ENCODE measurements at regions not wholly inside any gene's neighbourhood (a gene's known extent, or its start where the extent isn't known, plus 50 kb on each side); places are given as distances from the start of the nearest gene placed in this dataset.

DNA sequence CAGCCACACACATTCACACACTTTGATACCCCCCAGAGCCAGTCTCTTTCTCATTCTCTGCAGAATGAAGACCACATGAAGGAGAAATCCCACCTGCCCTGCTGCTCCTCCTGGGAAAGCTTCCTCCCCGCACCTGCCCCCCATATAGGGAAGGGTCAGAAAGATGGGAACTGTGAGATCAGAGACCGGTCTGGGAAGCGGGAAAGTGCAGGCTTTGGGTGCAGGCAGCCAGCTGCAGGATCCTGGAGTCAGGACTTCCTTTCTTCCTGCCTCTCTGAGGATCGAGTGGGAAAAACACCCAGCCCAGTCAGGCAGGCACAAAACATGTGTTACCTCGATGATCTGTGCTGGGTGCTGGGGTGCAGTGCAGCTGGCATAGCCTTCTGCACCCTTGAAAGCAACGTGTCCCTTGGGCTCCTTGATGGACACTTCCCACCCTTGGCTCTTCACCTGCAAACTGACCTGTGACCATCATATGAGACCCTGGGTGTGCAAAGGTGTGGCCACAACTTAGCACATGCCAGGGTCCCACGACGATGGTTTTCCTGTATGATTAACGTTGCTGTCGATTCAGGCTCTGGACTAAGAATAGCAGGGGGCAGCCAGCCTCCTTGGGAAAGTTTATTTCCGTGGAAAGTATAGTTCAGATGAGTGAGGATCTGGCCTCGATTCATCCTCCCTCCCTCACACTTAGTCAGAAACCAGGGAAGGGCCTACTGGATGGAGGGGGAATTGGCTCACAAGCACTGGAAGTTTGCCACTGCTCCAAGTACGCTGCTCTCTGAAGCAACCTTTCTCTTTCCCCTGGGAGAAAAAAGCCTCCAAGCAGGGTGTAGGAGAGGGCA is 105.4 kb upstream of the MED13L start:
- no peak for DNase-seq

DNA sequence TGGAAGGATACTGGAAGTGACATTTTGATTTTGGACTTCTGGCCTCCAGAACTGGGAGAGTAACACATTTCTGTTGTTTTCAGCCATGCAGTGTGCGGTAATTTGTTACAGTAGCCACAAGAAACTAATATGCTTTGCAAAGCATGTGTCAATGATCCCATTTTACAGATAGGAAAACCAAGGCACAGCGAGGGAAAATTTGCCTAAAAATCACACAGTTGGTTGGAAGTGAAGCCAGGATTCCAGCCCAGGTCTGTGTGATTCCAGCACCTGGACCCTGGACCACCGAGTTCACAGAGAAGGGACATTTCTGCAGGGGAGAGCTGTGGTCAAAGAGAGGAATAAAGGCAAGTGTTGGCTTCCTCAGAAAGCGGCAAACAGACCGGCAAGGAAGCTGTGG is 106.7 kb upstream of the MED13L start:
- DNase-seq = no peak

DNA sequence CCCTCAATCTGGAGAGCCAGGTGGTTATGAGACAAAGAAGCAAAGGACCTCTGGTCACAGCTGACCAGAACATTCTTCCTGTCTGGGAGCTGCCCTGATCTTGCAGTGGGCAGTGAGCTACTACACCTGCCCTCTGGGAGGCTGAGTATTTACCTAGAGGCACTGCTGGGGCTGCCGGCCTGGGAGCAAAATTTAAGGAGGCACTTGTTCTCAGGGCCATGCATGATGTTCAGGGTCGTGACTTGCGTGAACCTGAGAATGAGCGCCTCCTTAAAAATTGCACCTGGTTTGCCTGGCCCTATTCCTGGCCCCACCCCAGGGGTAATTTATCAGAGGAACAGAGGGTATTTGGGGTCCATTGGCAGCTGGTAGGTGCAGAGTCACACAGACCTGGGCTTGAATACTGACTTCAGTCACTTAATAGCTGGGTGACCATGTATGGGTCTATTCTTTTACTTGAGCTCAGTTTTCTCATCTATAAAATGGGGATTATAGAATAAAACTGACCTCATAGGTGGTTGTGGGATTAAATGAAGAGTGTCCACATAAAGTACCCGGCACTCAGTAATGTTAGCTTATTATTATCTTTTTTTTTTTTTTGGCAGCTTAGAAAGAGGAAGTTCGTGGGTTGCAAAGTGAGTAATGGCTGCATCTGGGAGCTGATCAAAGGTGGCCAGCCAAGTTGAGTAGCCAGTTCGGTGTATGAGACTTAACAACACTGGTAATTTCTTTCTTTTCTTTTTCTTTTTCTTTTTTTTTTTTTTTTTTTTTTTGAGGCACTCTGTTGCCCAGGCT is 107.4 kb upstream of the MED13L start:
- DNase-seq = no peak

DNA sequence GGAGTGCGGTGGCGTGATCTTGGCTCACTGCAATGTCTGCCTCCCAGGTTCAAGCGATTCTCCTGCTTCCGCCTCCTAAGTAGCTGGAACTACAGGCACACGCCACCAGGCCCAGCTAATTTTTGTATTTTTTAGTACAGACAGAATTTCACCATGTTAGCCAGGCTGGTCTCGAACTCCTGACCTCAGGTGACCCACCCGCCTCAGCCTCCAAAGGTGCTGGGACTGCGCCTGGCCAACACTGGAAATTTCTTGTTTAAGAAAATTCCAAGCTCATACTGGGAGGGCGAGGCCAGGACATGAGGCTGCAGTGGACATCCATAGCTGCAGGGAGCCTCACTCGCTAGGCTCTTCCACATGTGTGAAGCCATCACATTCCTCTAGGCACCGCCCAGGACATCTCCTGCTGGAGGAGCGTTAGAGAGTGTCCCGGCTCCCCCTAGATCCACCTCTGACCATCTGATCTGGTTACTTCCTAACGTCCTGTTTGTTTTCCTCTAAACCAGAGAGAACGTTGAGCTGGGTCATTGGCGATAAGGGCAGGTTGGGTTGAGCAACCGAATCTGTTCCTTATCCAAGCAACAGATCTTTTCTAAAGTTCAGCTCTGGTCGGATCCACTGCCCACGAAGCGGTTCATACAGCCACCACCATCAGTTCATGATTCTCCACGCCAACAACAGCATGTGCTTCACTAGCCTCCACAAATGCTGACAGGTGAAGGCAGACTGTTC is 108.2 kb upstream of the MED13L start:
- DNase-seq = no peak

DNA sequence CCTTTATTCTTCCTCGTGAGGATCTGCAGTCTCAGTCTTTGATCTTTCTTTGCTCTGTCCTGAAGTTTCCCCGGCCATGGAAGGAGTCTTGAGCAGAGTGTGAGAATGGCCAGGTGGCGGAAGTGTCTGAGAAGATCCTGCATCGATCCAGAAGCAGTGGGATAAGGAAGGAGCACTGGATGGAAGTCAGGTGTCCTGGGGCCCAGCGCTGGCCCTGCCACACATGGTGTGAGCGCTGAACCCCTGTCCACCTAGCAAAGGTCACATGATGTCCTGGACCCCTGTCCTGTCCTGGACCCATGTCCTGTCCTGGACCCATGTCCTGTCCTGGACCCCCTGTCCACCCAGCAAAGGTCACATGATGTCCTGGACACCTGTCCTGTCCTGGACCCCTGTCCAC is 111.8 kb upstream of the MED13L start:
- no peak for DNase-seq

DNA sequence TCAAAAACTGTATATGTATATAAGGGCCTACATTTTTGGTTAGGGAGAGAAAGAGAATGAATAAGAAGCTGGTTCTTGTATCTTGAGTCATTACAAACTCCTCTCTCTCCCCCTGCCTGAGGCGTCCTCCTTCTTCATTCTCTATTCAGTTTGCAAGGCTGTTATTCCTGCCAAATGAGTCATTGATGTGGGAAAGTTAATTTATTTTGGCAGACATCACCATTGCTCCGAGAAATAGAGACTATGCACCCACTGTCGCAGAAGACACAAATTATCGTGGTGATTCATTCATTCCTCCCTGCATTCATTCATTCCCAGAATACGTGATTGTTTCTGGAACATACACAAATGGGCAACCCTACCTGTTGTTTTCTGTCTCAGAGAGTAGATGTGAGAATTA is 112.5 kb upstream of the MED13L start:
- DNase-seq = no peak

DNA sequence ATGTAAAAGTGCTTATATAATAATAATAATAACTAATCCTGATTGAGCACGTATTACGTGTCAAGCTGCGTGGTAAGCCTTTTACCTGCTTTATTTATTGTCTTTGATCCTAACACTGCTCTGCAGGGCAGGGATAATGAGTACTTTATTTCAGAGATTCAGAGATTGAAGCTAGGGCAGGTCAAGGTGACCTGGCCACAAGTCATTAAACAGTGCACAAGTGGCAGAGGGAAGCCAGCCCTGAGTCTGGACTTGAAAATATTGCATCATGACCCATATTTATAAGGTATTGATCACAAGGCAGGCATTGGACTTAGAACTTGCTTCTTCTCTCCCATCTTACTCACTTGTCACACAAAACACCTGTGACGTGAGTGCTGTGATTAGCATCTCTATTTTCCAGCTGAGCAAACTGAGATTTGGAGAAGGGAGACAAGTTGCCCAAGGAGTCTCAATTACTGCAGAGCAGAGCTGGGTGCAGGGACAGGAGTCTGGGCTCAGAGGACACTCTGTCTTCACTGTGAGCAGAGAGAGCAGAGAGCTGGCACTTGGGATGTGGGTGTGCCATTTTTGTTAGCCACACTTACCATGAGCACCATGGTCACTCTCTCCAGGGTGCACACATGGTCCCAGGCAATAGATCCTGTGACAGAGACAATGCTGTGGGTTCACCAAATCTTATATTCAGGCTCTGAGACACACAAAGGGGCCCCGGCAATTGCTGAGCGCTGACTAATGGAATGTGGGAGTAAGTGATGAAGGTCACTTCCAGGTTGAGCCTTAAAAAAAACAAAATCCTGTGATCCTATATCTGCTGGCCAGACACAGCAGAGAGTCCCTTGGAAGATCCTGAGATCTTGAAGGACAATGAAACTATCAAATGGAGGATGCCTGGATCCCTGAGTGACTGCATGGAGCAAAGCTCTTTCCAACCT is 113.2 kb upstream of the MED13L start:
- no peak for DNase-seq

DNA sequence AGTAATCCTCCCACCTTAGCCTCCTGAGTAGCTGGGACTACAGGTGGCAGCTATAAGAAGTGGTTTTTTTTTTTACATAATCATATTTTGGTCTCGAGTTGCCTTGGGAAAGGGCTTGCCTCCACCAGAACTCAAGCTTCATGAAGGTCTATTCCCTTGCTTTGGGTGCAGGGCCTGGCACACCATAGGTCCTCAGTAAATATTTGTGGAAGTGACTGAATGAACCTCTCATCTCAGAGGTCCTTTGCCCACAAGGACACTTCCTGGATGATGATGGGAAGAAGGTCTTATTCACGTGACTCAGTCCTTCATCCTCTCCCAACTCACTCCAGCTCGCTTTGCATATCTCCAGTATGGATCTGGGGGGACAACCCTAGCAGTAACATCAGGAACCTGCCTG is 114.0 kb upstream of the MED13L start:
- no peak for DNase-seq

DNA sequence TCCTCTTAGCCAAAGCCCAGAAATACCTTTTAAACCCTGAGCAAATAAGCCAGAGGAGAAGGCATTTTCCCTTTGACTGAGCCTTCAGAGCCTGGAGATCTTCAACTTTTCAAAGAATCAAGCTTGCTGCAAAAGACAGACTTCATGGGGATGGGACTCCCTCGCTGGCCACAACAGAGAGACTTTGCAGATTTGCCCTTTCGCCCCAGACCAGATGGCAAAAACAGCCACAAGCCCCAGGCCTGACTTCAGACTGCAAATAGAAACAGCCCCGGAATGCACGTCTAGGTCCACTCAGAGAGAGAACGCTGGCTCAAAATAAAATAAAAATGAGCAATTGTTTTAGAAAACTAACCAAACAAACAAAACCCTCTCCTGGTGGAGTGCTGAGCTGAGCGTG is 114.6 kb upstream of the MED13L start:
- DNase-seq = no peak

DNA sequence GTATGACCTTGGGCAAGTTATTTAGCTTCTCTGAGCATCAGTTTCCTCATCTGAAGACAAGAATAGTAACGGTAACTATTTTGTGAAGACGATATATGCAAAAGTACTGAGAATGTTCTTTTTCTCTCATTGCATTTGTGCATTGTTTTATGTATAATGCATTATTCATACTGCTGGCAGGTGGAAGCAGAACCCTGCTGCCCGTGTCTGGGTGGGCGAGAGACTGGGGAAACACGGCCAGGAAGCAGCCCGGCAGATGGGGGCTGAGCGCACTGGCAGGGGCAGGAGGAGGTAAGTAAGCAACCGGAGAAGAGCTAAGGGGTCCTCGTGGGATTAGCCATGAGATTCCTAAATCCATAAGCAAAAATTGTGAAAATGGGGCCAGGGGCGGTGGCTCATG is 115.8 kb upstream of the MED13L start:
- no peak for DNase-seq

DNA sequence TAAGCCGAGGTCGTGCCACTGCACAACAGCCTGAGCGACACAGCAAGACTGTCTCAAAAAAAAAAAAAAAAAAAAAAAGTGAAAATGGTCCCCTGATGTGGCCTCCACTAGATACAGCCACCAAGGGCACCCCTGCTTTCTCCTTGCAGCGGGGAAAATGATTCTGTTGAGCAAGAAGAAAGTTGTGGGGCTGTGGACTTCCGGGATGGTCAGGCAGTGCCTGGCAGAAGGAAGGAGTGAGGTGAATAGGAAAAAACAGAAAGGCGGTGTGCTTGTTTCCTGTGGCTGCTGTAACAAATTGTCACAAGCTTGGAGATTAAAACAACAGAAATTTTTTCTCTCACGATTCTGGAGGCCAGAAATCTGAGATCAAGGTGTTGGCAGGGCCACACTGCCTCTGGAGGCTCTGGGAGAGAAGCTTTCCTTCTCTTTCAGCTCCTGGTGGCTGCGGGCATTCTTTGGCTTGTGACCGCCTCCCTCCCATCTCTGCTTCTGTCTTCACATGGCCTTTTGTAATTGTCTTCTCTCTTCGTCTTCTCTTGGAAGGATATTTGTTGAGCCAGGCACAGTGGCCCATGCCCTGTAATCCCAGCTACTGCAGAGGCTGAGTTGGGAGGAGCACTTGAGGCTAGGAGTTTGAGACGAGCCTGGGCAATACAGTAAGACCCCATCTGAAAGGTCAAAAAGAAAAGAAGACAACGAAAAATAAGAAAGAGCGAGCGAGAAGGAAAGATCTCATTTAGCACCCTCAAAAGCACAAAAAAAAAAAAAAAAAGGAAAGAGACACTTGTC is 116.6 kb upstream of the MED13L start:
- no peak for DNase-seq

DNA sequence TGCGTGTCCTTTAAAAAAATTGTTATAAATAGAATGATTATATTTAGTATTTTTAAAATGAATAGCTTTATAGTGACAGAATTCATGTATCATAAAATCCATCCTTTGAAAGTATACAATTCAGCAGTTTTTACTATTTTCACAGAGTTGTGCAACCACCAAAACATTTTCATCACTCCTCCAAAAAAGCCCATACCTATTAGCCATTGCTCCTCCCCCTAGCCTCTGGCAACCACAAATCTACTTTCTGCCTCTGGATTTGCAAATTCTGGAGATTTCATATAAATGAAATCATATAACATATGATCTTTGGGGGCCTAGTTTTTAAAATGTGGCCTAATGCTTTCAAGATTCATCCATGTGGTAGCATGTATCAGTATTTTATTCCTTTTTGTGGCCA is 117.9 kb upstream of the MED13L start:
- no peak for DNase-seq

DNA sequence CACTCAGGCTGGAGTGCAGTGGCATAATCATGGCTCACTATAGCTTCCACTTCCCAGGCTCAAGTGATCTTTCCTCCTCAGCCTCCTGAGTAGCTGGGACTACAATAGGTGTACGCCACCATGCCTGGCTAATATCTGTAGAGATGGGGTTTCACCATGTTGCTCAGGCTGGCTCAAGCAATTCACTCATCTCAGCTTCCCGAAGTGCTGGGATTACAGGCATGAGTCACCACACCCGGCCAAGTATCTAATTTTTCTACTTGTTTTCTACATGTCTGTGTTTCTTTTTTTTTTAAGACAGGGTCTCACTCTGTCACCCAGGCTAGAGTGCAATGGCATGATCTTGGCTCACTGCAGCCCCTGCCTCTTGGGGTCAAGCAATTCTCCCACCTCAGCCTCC is 119.7 kb upstream of the MED13L start:
- DNase-seq = no peak

DNA sequence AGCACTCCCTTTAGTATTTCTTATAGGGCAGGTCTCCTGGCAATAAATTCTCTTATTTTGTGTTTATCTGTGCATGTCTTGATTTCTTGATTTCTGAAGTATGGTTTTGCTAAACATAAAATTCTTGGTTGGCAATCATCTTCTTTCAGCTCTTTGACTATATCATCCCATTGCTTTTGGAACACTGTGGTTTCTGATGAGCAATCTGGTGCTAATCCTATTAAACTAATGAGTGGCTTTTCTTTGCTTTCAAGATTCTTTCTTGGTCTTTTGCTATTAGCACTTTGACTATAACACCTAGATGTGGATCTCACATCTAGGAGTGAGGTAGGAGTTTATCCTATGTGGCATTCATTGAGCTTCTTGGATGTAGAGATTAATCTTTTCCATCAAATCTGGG is 120.7 kb upstream of the MED13L start:
- DNase-seq = no peak

DNA sequence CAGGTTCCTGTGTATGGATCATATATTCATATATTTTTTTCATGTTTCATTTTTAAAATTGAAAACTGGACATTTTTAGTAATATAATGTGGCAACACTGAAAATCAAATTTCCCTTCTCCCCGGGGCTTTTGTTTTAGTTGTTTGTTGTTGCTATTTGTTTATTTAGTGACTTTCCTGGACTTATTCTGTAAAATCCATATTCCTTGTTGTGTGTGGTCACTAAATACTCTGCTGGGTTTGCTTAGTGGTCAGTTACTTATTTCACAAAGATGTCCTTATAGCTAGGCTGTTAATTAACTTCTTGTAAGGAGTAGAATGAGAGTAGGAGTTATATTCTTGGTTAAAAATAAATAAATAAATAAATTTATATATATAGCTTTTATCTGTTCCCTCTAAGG is 121.6 kb upstream of the MED13L start:
- no peak for DNase-seq

DNA sequence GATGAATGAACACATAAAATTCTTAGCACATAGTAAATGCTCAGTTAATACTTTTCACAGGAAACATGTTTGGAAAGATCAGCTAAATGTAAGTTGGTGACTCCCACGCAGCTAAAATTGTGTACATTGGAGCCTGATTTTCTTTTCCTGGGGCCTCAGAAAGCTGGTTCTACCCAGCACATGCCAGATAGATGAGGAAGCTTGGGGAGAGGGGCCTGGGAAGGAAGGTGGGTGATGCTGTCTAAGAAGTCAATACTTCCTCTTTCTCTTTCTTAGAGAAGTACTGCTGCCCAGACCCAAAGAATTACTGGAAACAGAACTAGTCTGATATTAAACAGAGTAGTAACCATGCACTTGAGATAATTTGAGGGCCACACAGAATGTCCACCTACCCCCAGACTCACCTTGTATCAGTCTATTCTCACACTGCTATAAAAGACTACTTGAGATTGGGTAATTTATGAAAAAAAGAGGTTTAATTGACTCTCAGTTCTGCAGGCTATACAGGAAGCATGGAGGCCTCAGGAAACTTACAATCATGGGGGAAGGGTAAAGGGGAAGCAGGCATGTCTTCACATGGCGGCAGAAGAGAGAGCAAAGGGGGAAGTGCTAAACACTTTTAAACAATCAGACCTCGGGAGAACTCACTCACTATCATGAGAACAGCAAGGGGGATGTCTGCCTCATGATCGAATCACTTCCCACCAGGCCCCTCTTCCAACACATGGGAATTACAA is 123.3 kb upstream of the MED13L start:
- no peak for DNase-seq

DNA sequence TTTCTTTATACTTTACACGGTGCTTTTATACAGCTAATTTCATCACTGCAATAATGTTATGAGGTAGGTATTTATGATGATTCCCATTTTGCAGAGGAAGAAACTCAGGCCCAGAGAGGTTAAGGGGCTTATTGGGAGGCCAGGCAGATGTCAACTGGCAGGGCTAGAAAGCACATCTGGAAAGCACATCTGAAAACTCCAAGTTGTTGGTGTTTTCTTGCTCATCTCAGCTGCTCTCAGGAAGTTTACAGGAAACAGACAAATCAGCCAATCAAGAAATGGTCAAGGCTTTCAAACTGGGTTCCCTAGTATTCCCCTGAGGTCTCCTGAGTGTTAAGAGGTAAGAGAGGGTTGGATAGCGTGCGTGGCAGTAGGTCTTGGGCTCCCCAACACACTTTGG is 124.1 kb upstream of the MED13L start:
- no peak for DNase-seq

DNA sequence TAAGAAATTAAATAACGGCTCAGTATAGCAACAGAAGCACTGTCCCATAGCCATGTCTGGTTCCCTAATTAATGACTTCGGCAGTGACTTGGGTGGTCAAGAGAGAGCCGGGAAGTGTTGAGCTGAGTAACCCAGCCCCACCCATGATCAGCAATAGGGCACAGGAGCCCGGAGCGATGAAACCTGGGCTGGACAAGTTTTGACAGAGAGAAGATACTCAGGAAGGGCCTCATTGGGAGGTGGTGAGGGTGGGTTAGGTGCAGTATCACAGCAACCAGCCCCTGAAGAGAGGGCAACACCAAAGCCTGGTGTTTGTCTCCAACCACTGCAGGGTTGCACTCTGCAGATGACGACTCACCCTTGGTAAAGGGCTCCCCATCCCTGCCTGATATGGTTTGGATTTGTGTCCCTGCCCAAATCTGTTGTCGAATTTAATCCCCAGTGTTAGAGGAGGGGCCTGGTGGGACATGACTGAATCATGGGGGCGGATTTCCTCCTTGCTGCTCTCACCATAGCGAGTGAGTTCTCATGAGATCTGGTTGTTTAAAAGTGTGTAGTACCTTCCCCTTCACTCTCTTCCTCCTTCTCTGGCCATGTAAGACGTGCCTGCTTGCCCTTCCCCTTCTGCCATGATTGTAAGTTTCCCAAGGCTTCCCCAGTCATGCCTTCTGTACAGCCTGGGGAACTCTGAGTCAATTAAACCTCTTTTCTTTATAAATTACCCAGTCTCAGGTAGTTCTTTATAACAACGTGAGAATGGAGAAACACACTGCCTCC is 124.9 kb upstream of the MED13L start:
- DNase-seq = no peak

DNA sequence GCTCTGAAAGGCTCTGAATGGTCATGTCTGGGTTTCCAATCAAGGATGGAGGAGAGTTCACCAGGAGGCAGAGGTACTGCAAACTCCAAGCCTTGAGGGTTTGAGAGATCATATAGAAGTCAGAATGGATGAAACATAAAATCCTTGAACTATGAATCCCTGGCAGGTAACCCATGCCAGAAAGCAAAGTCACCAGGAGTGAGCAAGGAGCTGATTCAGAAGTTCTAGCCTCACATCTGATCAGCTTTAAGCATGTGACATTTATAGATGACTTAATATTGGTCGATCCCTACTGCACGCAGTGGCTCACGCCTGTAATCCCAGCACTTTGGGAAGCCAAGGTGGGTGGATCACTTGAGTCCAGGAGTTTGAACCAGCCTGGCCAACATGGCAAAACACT is 126.1 kb upstream of the MED13L start:
- DNase-seq = no peak

DNA sequence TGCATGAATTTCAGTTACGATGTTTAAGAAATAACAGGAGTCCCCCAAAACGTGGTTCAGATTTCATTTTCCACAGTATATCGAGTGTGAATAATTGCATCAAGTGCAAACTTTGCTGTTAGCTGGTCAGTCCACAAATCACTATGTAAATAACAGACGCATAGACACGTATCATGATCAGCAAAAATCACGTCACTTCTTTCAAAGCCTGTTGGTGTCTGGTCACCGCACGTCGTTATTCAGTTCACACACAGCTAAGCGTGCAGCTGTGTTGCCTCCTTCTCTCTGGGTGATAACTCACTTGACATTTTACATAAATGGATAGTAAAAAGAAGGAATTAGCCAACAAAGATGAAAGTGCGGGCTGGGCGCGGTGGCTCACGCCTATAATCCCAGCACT is 126.8 kb upstream of the MED13L start:
- DNase-seq = no peak

All from NCI-H1694 (cell line).